HG03378 (cell line): ENCODE measurements at regions not wholly inside any gene's neighbourhood (a gene's known extent, or its start where the extent isn't known, plus 50 kb on each side); places are given as distances from the start of the nearest gene placed in this dataset.
"Not testable (repeated sequence)": the region's sequence is repeated elsewhere in the genome, so short reads cannot be mapped to it uniquely, and the experiment has no call there.

Source experiments
- ATAC-seq: cut with Tn5 transposase; IDR thresholded peaks from one replicate; pipeline ENCODE4 v1.9.1; 2021; ENCODE audit warnings: mild to moderate bottlenecking, moderate library complexity; ENCODE audit not compliant: unreplicated experiment

DNA sequence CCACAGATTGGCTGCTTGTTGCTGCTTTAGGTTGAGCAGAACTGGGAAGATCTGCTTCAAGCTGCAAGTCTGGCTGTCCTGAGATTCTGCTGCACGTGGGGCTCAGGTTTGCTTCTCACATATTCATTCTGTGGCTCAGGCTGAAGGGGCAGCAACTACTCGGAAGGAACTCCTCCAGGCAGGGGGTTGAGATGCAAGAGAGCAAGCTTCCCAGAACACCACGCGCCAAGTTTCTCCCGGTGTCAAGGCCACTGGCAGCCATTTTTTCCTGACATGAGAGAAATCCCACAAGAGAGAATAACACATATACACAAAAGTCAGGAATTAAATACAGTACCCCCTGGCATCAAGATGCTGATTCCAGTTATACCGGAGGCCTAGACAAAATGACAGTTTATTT lies 887.6 kb upstream of the SLC10A2 start:
- no peak for ATAC-seq

DNA sequence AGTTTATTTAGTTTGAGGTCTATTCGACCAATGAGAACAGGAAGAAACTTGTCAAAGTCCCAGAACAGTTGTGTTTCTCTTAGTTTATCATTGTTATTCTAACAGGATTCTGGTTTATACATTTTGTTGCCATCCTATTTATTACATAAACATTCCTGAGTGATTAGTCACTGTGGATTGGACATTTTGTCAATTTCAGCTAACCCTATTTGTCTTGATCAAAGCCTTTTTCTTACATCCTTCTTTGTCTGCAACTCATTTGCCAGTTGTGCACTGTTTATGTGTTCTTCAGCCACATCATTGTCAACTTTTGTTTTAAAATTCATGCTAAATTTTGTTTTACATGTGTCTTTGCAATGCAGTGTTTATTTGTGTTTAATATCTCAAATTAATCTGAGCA lies 886.0 kb upstream of the SLC10A2 start:
- no peak for ATAC-seq

DNA sequence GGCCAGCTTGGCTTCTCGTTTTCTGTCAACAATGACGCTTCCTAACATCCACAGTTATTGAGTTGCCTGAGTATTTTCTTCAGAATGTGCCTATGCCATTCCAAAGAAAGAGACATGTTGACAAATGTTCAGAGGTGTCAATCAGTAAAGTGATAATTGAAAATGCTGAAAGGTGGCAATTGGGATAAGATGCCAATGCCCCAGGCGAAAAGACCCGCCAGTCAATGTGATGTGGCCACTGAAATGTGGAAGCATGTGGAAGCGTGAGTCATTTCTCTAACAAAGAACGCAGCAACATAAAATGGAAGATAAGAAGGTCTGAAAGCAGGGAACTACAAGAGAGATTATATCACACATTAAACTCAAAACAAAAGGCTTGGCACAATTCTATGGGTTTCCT lies 882.2 kb upstream of the SLC10A2 start:
- ATAC-seq = no peak

DNA sequence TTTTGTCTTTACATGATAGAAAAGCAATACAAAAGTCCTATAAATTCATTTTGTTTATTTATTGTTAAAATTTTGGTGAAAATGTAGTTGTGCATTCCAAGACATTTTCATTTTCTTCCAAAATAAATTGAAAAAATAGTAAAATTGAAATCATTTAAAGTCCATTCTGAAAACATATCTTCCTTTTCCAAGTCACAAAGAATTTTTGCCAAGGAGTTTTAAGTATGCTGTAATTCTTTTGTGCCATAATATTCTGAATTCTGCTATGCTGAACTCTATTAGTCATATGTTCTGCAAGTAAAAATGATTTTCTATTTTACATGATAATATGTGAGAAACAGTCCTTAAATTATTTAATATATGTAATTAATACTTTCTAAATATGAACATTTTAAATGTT lies 879.6 kb upstream of the SLC10A2 start:
- no peak for ATAC-seq

DNA sequence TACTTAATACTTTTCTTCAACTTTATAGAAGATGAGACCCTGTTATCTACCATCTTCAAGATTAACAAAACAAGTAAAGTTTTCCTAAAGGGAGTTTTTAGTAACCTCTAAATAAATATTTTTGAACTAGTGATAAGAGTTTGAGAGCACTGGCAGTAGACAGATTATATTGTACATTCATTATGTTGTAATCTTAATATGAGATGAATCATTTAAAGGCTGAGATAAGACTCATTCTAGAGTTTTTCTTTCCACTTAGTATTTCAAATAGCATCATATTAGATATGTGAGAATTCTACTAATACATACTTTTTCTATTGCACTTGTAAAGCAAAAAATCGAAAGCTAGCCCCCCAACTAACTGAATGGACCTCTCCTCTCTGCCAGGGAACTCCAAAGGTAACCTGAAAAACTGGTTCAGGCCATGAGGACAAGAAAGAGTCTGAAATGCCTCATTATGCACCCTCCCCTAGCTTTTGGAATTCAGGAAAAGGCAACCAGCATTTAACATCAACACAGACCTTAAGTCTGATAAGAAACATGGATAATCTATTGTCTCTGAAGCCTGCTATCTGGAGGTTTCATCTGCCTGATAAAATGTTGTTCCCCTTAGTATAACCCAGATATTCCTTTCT lies 875.4 kb upstream of the SLC10A2 start:
- no peak for ATAC-seq

DNA sequence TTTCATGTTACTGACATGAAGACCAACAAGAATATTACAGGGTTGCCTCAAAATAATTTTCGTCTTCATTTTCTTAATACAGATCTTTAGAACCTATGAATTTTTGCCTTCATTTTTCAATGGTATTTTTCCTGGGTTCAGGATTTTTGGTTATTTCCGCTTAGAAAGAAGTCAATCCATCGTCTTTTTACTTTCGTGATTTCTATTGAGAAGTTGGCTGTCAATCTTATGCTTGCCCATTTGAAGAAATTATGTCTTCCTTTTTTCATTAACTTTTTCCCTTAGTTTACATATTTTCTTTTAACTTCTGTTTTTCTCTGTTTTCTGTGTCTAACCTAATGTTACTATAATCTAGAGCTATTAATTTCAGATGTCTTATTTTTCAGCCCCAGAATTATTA lies 868.9 kb upstream of the SLC10A2 start:
- ATAC-seq = no peak

DNA sequence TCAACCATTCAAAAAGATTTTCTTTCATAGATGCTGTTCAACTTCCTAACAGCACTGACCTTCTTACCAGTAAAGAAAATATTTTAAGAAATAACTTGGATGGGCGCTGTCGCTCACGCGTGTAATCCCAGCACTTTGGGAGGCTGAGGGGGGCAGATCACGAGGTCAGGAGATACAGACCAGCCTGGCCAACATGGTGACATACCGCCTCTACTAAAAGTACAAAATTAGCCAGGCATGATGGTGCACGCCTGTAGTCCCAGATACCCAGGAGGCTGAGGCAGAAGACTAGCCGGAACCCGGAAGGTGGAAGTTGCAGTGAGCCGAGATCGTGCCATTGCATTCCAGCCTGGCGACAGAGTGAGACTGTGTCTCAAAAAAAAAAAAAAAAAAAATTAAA lies 865.7 kb upstream of the SLC10A2 start:
- no peak for ATAC-seq

DNA sequence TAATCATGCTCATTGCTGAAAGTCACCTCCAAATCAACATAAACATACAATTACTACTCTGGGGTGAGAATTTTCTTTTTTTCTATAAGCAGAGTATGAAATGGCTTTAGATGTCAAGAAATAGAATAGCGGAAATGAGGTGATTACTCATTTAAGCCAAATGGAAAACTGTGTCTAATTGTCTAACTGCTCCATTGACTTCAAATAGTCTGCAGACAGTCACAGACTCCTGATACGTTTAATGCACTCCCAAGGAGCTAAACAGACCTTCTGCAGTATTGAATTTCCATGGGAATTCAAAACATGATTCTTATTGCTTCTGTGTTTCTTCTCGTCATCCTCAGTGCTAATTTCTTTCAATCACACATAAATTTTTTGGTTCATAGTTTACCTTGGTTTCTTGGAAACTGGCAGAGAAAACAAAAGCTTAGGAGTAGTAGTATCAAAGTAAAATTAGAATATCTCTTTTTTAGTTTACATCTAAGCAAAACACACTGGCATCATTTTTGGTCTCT lies 865.2 kb upstream of the SLC10A2 start:
- ATAC-seq = no peak

DNA sequence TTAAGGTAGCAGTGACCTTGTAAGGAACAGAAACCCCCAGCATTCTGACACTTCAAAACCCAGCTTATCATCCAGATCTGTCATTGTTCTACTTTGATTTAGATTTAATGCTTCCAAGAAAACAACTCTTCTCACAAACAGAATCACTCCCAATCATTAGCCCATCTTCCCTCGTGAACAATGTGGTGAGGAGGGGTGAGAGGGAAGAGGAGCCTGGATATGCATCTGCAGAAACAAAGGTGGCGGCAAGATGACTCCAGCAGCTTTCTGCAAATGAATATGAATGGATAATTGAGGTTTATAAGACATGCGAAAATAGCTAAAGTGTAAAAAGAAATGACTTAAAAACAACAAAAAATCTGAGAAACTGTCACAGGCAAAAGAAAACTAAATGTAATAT lies 859.9 kb upstream of the SLC10A2 start:
- no peak for ATAC-seq

DNA sequence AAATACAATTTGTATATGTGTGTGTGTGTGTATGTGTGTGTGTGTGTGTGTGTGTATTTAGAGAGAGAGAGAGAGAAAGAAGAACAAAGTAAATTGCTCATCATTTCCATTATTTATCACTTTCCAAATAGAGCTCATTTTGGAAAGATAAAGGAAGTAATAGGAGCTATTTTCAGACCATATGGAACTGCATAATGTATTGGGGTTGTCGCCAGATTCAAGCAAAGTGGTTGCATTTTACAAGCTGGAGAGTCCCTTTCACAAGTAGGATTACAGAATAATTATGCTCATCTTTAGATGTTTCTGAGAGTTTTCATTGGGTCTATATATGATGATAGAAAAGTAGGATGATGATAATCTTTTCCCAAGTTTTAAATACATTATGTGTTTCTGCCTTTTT lies 842.7 kb upstream of the SLC10A2 start:
- ATAC-seq = no peak

DNA sequence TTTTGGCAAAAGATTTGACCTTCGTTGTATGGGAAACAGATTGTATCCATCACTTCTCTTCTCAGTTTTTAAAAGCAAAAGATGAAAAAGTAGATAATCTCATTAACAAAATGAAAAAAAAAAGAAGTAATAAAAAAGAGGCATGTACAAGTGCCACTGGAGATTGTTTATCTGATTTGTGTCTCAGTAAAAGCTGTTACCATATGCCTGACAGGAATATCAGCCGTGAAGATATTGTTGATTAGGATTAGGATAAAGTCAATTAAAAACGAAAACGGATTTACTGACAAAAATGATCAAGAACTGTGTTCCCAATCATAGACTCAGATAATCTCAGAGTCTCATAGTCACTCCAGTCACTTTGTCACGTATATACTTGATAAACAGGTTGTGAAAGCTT lies 842.1 kb upstream of the SLC10A2 start:
- ATAC-seq = no peak

DNA sequence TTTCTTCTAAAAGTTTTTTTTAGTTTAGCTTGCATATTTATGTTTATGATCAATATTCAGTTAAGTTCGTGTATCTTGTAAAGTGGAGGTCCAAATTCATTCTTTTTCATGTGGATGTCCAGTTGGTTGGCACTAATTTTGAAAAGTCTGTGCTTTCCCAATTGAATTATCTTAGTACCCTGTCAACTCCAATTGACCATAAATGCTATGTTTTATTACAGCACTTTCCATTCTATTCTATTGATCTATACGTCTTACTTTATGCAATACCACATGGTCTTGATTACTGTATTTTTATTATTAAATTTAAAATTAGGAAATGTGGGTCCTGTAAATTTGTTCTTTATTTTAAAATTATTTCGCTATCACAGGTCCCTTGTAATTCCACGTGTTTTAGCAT lies 837.6 kb upstream of the SLC10A2 start:
- no peak for ATAC-seq

DNA sequence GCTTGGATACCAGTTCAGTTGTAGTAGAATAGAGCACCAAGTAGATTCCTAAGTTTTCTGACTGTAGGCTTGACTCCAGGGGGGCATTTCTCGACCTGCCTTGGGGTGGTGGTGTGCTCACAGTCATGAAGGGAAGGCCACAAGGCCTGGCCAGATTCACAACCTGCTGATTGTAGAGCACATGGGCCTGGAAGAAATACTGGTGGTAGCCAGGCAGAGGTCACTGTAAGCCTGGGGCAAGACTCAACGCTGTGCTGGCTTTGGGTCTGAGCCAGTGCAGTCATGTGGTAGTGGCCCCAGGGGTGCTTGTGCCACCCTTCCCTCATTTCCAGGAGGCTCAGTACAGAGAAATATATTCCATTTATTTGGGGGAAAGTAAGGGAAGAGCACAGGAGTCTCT lies 832.3 kb upstream of the SLC10A2 start:
- ATAC-seq = no peak

DNA sequence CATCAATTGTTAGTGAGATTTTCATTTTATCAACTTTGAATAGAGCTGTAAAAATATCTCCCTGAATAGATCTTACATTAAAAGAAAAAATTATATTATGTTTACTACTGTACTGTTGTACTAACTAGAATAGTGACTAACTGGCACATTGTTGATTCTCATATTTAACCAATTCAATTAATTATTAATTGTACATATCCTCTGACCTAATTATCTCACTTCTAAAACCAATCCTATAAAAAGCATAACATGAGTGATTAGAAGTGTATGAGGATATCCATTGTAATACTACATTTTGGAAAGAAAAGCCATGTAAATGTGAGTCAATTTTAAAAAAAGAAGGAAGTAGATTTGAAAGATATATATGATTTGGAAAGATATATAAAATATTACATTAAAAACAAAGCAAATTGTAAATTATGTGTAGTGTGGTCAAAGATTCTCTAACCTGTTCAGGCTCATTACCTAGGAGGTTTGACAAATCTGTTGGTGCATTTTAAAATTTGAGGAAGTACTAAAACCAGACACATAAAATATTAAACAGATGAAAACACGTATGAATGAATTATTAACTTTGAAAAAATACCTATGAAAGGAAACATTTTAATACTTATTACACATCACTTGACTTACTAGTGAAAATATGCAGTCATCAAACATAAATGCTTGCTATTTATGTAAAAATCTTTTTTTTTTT lies 829.8 kb upstream of the SLC10A2 start:
- ATAC-seq = peak; percentile 71

DNA sequence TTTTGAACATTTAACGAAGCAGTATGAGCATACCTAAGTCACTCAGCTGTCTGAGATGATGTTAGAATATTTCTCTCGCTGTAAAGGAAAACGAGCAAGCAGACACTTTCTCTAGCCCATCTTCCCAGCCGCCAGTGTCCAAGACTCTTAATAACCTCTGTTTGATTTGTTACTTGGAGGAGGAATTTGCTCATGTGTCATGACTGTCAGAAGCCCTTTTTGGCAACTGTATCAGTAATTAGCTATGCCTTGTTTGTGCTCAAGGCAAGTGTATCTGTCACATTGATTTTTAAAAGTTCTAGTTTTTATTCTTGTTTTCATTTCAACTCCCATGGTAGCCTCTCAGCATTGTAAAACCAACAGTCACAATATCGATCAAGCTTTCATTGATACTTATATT lies 828.4 kb upstream of the SLC10A2 start:
- ATAC-seq = no peak

DNA sequence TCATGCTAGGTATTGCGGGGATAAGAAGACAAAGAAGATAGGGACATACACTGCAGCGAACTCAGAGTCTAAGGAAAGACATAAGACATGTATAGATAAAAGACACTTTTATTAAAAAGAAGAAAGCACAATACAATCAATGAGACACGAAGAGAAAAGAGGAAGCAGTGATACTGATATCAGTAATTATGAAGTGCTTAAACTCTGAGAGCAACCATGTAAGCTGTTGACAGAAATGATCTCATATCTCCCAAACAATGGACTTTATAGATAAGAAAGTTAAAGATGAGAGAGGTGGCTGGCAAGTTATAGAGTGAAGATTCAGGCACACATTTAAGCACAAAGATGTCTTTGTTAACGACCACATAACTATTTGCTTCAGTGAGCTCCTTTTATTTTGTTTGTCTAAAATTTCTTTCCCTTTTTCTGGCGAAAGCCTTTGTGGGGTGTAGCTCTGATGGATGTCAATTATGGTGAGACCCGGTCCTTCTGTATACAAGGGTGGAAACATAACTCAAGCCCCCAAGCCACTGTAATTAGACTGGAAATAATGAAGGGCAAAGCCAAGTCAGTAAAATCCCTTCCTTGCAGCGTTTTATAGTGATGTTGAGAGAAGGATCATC lies 818.0 kb upstream of the SLC10A2 start:
- ATAC-seq = no peak

DNA sequence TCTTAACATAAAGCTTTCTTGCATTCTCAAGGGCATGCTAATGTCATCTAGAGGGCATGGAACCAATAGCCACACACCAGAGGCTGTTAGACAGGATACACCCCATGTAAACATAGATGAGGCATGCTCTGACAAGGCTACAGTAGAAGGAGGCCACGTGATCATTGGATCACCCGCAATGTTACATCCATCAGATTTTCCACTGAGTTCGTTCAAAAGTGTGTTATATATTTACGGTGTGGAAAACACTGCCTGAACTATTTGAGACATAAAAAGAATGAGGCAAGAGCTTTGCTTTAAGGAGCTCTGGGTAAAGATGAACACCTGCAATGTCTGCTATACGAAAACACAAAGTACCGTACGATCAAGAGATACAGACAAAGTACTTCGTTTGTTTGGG lies 817.5 kb upstream of the SLC10A2 start:
- no peak for ATAC-seq

DNA sequence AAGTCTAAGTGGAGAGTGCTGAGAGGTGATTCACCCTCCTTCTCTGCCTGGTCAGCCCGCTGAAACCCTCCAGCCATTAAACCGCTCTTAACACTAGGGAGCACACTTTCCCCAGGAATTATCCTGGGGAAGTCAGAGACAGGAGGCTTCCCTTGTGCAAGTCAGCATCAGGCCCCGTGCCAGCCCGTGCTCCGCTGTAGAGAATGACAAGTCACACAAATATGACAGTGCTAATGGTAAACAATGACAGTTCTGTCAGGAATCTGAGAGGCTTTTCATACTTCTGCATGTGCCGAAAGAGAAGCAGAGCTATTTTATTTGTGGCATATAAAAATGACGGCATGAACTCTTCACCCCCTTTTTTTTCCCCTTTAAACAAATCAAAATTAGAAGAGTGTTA lies 816.9 kb upstream of the SLC10A2 start:
- ATAC-seq = no peak

DNA sequence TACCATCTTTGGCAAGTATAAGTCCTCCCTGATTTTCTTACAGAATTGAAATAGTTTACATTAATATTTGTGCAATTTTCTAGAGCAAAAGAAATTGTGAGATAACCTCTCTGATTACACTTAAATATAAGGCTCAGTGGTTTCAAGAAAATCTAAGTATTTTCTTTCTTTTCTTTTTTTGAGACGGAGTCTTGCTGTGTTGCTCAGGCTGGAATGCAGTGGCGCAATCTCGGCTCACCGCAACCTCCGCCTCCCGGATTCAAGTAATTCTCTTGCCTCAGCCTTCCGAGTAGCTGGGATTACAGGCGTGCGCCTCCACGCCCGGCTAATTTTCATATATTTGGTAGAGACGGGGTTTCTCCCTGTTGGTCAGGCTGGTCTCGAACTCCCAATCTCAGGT lies 813.9 kb upstream of the SLC10A2 start:
- ATAC-seq = not testable (repeated sequence)

DNA sequence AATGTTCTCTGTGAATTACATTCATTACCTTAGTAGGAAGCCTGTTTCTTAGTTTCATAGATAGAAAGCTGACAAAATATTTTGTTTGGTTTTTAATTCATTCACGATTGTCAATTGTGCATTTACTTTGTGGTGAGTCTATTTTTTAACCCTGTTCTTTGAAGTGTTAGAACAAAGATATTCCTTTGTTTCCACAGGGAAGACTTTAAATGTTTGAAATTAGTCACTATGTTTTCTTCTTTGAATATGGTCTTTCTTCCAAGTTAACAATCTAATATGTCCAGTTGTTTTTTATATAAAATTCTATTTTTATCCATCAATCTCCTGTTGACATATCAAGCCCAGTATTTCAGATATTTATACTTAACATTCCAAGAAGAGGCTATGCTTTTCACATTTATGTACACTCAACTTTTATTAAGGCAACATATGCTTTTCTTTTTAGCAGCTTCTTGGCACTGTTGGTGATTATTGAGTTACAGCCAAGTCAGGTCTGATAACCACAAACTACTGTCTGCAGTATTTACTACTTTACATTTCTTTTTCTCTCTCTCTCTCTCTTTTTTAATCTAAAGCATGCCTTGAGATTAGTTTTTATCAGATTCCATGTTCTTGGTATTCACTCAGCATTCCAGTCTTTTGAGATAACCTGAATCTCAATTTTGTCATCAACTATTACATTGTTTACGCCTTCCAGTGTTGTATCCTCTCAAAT lies 812.8 kb upstream of the SLC10A2 start:
- no peak for ATAC-seq

DNA sequence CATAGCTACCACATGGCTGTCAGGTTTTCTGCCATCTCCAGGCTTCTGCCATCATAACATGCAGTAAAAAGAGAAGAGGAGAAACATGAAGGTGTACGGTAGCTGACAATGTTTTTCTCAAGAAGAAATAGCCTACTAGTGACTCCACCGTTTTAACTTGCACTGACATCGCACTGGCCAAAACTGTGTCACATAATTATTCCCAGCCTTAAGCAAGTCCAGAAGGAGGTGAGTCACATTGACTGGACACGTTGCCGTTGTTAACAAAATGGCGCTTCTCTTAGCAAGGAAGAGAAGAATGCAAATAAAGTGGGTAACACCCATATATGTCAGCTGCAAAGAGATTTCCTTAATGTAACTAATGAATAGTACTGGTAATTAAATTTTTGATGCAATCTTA lies 810.4 kb upstream of the SLC10A2 start:
- no peak for ATAC-seq

DNA sequence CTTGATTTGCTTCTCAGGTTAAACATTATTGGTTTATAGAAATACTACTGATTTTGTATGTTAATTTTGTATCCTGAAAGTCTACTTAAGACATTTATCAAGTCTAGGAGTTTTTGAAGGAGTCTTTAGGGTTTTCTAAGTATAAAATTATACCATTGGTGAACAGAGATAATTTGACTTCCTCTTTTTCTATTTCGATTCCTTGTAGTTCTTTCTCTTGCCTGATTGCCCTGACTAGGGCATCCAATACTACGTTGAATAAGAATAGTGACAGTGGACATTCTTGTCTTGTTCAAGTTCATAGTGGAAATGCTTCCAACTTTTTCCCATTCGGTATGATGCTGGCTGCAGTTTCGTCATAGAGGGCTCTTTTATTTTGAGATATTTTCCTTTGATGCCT lies 807.5 kb upstream of the SLC10A2 start:
- no peak for ATAC-seq
